GM23248 (cell line): ENCODE measurements at regions not wholly inside any gene's neighbourhood (a gene's known extent, or its start where the extent isn't known, plus 50 kb on each side); places are given as distances from the start of the nearest gene placed in this dataset.

ENCODE experiments used
- DNase-seq: peaks from one replicate; pipeline ENCODE4 v3.0.0-alpha.2; 2015
- H2AFZ ChIP-seq: fragments of 200-600 bp; sonication (generic); 2 replicates; pipeline ENCODE4 v1.6.1; 2016; ENCODE audit warnings: antibody characterized with exemption
- H3F3A ChIP-seq: fragments of 200-600 bp; sonication (generic); 2 replicates; pipeline ENCODE4 v1.6.1; 2016; ENCODE audit warnings: mild to moderate bottlenecking, antibody characterized with exemption, mixed run types; ENCODE audit not compliant: insufficient read depth
- H3K27ac ChIP-seq: fragments of 200-600 bp; sonication (generic); 2 replicates; pipeline ENCODE4 v1.5.1; 2016; ENCODE audit warnings: mild to moderate bottlenecking
- H3K27me3 ChIP-seq: fragments of 200-600 bp; sonication (generic); replicated peaks from 2 replicates; pipeline ENCODE4 v1.6.1; 2016; ENCODE audit warnings: mild to moderate bottlenecking; ENCODE audit not compliant: insufficient read depth
- H3K36me3 ChIP-seq: fragments of 200-600 bp; sonication (generic); 2 replicates; pipeline ENCODE4 v1.6.1; 2016; ENCODE audit warnings: low read depth, mild to moderate bottlenecking
- H3K4me1 ChIP-seq: fragments of 200-600 bp; sonication (generic); 2 replicates; pipeline ENCODE4 v1.6.1; 2016; ENCODE audit warnings: mild to moderate bottlenecking; ENCODE audit not compliant: insufficient read depth
- H3K4me2 ChIP-seq: fragments of 200-600 bp; sonication (generic); one replicate; pipeline ENCODE4 v1.6.1; 2016; ENCODE audit warnings: mild to moderate bottlenecking; ENCODE audit not compliant: unreplicated experiment
- H3K4me3 ChIP-seq: fragments of 200-600 bp; sonication (generic); 2 replicates; pipeline ENCODE4 v1.5.1; 2016; ENCODE audit warnings: mild to moderate bottlenecking
- H3K79me2 ChIP-seq: fragments of 200-600 bp; sonication (generic); 2 replicates; pipeline ENCODE4 v1.6.1; 2016; ENCODE audit warnings: mild to moderate bottlenecking; ENCODE audit not compliant: insufficient read depth
- H3K9ac ChIP-seq: fragments of 200-600 bp; sonication (generic); 2 replicates; pipeline ENCODE4 v1.6.1; 2016; ENCODE audit warnings: mild to moderate bottlenecking
- H3K9me2 ChIP-seq: fragments of 200-600 bp; sonication (generic); 2 replicates; pipeline ENCODE4 v1.6.1; 2016; ENCODE audit warnings: mixed run types, mild to moderate bottlenecking, moderate library complexity; ENCODE audit not compliant: insufficient read depth
- H3K9me3 ChIP-seq: fragments of 200-600 bp; sonication (generic); one replicate; pipeline ENCODE4 v1.6.1; 2017; ENCODE audit warnings: low read depth
- H4K20me1 ChIP-seq: fragments of 200-600 bp; sonication (generic); 2 replicates; pipeline ENCODE4 v1.6.0; 2016; ENCODE audit not compliant: insufficient read depth
- EZH2 ChIP-seq: fragments of 200-600 bp; sonication (generic); IDR thresholded peaks from 2 replicates; pipeline ENCODE4 v1.6.1; 2018; ENCODE audit warnings: antibody characterized with exemption, mild to moderate bottlenecking; ENCODE audit not compliant: insufficient read depth, poor library complexity, severe bottlenecking
- EZH2phosphoT487 ChIP-seq: fragments of 200-600 bp; sonication (generic); IDR thresholded peaks from 2 replicates; pipeline ENCODE4 v1.6.1; 2018; ENCODE audit warnings: antibody characterized with exemption, moderate library complexity, mild to moderate bottlenecking, low read depth; ENCODE audit not compliant: insufficient read depth
- WGBS, 2 experiments: methylation state at CpG; one replicate each; pipeline ENCODE4 v1.1.6; 2015 to 2017; ENCODE audit warnings: low lambda C conversion rate in 2 of 2, low coverage in 1 of 2; ENCODE audit errors: missing lambda C conversion rate in 2 of 2; 5-methylcytosine and 5-hydroxymethylcytosine counted together
- in situ Hi-C: fragments of 300-500 bp; cut with MboI; formaldehyde crosslinking; loops from 2 replicates; pipeline ENCODE4 v1.15.0; 2020

- in situ Hi-C loops: no loop called here
- DNase-seq: no peak
- no peaks in the 10 kb centered on the region for H3K9me3 ChIP-seq
- no peak overlapping the region for H3K27ac ChIP-seq
- no peaks in the 10 kb centered on the region for H3K36me3 ChIP-seq
- H3K4me3 ChIP-seq: no peak overlapping the region
- no peak for TF ChIP-seq EZH2phosphoT487
- TF ChIP-seq EZH2: no peak
- WGBS, 2 experiments: 55 to 59% methylated on average over 6 of the region's 6 CpGs
- H3K4me2 ChIP-seq: no peak overlapping the region
- no peaks in the 10 kb centered on the region for H3K27me3 ChIP-seq
- no peaks in the 10 kb centered on the region for H4K20me1 ChIP-seq
- H2AFZ ChIP-seq: no peak overlapping the region
- no peaks in the 10 kb centered on the region for H3K9me2 ChIP-seq
- H3K4me1 ChIP-seq: no peaks in the 10 kb centered on the region
- H3K9ac ChIP-seq: no peak overlapping the region
- no peaks in the 10 kb centered on the region for H3K79me2 ChIP-seq
- no peaks in the 10 kb centered on the region for H3F3A ChIP-seq
Measured at GRCh38 chr2:66014450-66014849, 420.5 kb upstream of the MEIS1 start.

GRCh38 chr2:66013456-66013855 lies 421.5 kb upstream of the MEIS1 start:
- Histone ChIP-seq H4K20me1 (no peaks in the 10 kb centered on the region), H2AFZ (no peak overlapping the region), H3K36me3 (no peaks in the 10 kb centered on the region), H3K9me2 (no peaks in the 10 kb centered on the region), H3K4me1 (no peaks in the 10 kb centered on the region), H3K4me3 (no peak overlapping the region), H3K27ac (no peak overlapping the region), H3K9me3 (no peaks in the 10 kb centered on the region), H3K9ac (no peak overlapping the region), H3K79me2 (no peaks in the 10 kb centered on the region), H3F3A (no peaks in the 10 kb centered on the region), H3K27me3 (no peaks in the 10 kb centered on the region), H3K4me2 (no peak overlapping the region)
- in situ Hi-C loops: no loop called here
- TF ChIP-seq EZH2 (no peak), EZH2phosphoT487 (no peak)
- no peak for DNase-seq

DNA sequence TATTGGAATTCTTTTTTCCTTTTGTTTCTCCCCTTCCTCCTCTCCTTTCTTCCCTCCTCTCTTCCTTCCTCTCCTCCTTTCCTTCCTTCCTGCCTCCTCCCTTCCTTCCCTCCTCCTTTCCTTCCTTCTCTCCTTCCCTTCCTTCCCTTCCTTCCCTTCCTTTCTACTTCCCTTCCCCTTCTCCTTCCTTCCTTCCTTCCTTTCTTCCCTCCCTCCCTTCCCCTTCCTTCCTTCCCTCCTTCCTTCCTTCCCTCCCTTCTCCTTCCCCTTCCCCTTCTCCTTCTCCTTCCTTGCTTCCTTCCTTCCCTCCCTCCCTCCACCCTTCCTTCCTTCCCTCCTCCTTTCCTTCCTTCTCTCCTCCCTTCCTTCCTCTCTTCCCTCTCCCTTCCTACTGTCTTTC lies 431.0 kb upstream of the MEIS1 start:
- Histone ChIP-seq H3K4me2 (no peak overlapping the region), H2AFZ (no peak overlapping the region), H3K27me3 (no peaks in the 10 kb centered on the region), H4K20me1 (no peaks in the 10 kb centered on the region), H3K9me2 (no peaks in the 10 kb centered on the region), H3K9ac (no peak overlapping the region), H3K4me1 (no peaks in the 10 kb centered on the region), H3K4me3 (no peak overlapping the region), H3K36me3 (no peaks in the 10 kb centered on the region), H3K27ac (no peak overlapping the region), H3K9me3 (no peaks in the 10 kb centered on the region), H3K79me2 (no peaks in the 10 kb centered on the region), H3F3A (no peaks in the 10 kb centered on the region)
- TF ChIP-seq EZH2phosphoT487 (no peak), EZH2 (no peak)
- in situ Hi-C loops: no loop called here
- DNase-seq: no peak

GRCh38 chr2:66001538-66001937 lies 433.4 kb upstream of the MEIS1 start:
- 0 to 1% methylated on average over 2 of the region's 2 CpGs for WGBS, 2 experiments
- Histone ChIP-seq H3K4me2 (no peak overlapping the region), H3K4me3 (no peak overlapping the region), H3K27me3 (no peaks in the 10 kb centered on the region), H3K9me2 (no peaks in the 10 kb centered on the region), H4K20me1 (no peaks in the 10 kb centered on the region), H2AFZ (no peak overlapping the region), H3K9ac (no peak overlapping the region), H3K36me3 (no peaks in the 10 kb centered on the region), H3F3A (no peaks in the 10 kb centered on the region), H3K4me1 (no peaks in the 10 kb centered on the region), H3K27ac (no peak overlapping the region), H3K79me2 (no peaks in the 10 kb centered on the region), H3K9me3 (no peaks in the 10 kb centered on the region)
- in situ Hi-C loops: no loop called here
- TF ChIP-seq EZH2 (no peak), EZH2phosphoT487 (no peak)
- DNase-seq: no peak

- TF ChIP-seq EZH2phosphoT487 (no peak), EZH2 (no peak)
- H3K9me3 ChIP-seq: no peaks in the 10 kb centered on the region
- H2AFZ ChIP-seq: no peak overlapping the region
- no peaks in the 10 kb centered on the region for H3K79me2 ChIP-seq
- 0% methylated on average over 1 of the region's 1 CpG for WGBS, 2 experiments
- no peaks in the 10 kb centered on the region for H3K27me3 ChIP-seq
- H4K20me1 ChIP-seq: no peaks in the 10 kb centered on the region
- no peaks in the 10 kb centered on the region for H3K36me3 ChIP-seq
- no peak overlapping the region for H3K27ac ChIP-seq
- in situ Hi-C loops: no loop called here
- H3F3A ChIP-seq: no peaks in the 10 kb centered on the region
- H3K4me3 ChIP-seq: no peak overlapping the region
- no peaks in the 10 kb centered on the region for H3K9me2 ChIP-seq
- no peak for DNase-seq
- no peaks in the 10 kb centered on the region for H3K4me1 ChIP-seq
- no peak overlapping the region for H3K9ac ChIP-seq
- no peak overlapping the region for H3K4me2 ChIP-seq
Measured at GRCh38 chr2:66000901-66001300, 434.0 kb upstream of the MEIS1 start.
